ENCODE measurements at regions not wholly inside any gene's neighbourhood (a gene's known extent, or its start where the extent isn't known, plus 50 kb on each side); places are given as distances from the start of the nearest gene placed in this dataset.

- no peak for TF ChIP-seq CTCF (IDR thresholded peaks at IDR 0.05)
Measured at GRCh38 chr4:177117256-177117655, 192.4 kb upstream of the NEIL3 start.

- TF ChIP-seq CTCF (IDR thresholded peaks at IDR 0.05), result no peak
Measured at GRCh38 chr4:177118596-177118995, 191.1 kb upstream of the NEIL3 start.

- TF ChIP-seq CTCF (IDR thresholded peaks at IDR 0.05), result no peak
Measured at GRCh38 chr4:177119021-177119471, 190.6 kb upstream of the NEIL3 start.

- no peak for TF ChIP-seq CTCF (IDR thresholded peaks at IDR 0.05)
Measured at GRCh38 chr4:177119691-177120090, 190.0 kb upstream of the NEIL3 start.

GRCh38 chr4:177123811-177124210 is 185.9 kb upstream of the NEIL3 start:
- TF ChIP-seq CTCF (IDR thresholded peaks at IDR 0.05), result no peak

GRCh38 chr4:177124349-177125064 is 185.2 kb upstream of the NEIL3 start:
- TF ChIP-seq CTCF (IDR thresholded peaks at IDR 0.05), result no peak

- TF ChIP-seq CTCF (IDR thresholded peaks at IDR 0.05), result no peak
Measured at GRCh38 chr4:177125656-177126055, 184.0 kb upstream of the NEIL3 start.

- TF ChIP-seq CTCF (IDR thresholded peaks at IDR 0.05), result no peak
Measured at GRCh38 chr4:177127658-177128057, 182.0 kb upstream of the NEIL3 start.

All from LNCAP (cell line).